GM18868 (cell line): ENCODE measurements at regions not wholly inside any gene's neighbourhood (a gene's known extent, or its start where the extent isn't known, plus 50 kb on each side); places are given as distances from the start of the nearest gene placed in this dataset.
"Not testable (repeated sequence)": the region's sequence is repeated elsewhere in the genome, so short reads cannot be mapped to it uniquely, and the experiment has no call there.

ENCODE experiments used
- ATAC-seq: cut with Tn5 transposase; IDR thresholded peaks from one replicate; pipeline ENCODE4 v1.9.1; 2021; ENCODE audit warnings: mild to moderate bottlenecking, moderate library complexity; ENCODE audit not compliant: unreplicated experiment

- no peak for ATAC-seq
Observed at GRCh38 chr1:31510853-31511789, 65.2 kb upstream of the TINAGL1 start.

GRCh38 chr1:31511848-31512615, 64.3 kb upstream of the TINAGL1 start:
- ATAC-seq, result no peak

- ATAC-seq, result no peak
Observed at GRCh38 chr1:31514117-31514516, 62.2 kb upstream of the TINAGL1 start.

GRCh38 chr1:31515056-31515775, 61.1 kb upstream of the TINAGL1 start:
- ATAC-seq, result no peak

- no peak for ATAC-seq
Observed at GRCh38 chr1:31515936-31516335, 60.4 kb upstream of the TINAGL1 start.

- no peak for ATAC-seq
Observed at GRCh38 chr1:31517301-31517700, 59.0 kb upstream of the TINAGL1 start.

GRCh38 chr1:31517986-31518385, 58.3 kb upstream of the TINAGL1 start:
- ATAC-seq, result not testable (repeated sequence)

GRCh38 chr1:31521761-31522555, 54.4 kb upstream of the TINAGL1 start:
- ATAC-seq, result no peak

- no peak for ATAC-seq
Observed at GRCh38 chr1:31522556-31522845, 53.8 kb upstream of the TINAGL1 start.

GRCh38 chr1:31523012-31523411, 53.3 kb upstream of the TINAGL1 start:
- ATAC-seq, result no peak

GRCh38 chr1:31523769-31524168, 52.5 kb upstream of the TINAGL1 start:
- no peak for ATAC-seq

GRCh38 chr1:31524186-31524901, 52.0 kb upstream of the TINAGL1 start:
- no peak for ATAC-seq
